ENCODE measurements at regions not wholly inside any gene's neighbourhood (a gene's known extent, or its start where the extent isn't known, plus 50 kb on each side); places are given as distances from the start of the nearest gene placed in this dataset.

DNA sequence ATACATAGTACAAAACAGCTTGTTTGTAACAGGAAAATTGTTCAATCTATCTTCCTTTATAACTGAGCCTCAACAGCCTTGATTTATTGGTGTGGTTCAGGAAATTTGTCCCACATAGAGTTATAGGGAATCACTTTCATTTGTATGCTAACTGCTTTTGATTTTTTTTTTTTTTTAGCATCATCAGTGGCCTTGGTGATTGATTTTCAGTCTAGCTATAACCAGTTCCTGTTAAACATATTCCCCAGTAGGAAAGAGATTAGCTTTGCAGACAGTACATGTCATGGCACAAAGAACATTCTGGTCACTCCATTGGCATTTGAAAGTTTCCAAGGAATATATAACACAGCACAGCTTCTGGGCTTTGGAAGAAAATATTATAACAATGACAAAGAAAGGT lies 337.3 kb upstream of the TMPO start:
- no peaks in the 10 kb centered on the region for H3K27me3 Mint-ChIP-seq
- H3K27ac Mint-ChIP-seq: no peak overlapping the region

GRCh38 chr12:98179151-98179550 lies 336.2 kb upstream of the TMPO start:
- H3K36me3 ChIP-seq (replicated peaks in 1 of 2; ENCODE audit: control extremely low read depth in 1 of 2, control insufficient read depth in 1 of 2, extremely low read depth in 1 of 2, insufficient read depth in 2 of 2, low read length in 1 of 2): no peaks in the 10 kb centered on the region
- Mint-ChIP-seq H3K27me3 (no peaks in the 10 kb centered on the region), H3K4me1 (no peaks in the 10 kb centered on the region), H3K9me3 (ENCODE audit: insufficient read depth) (no peaks in the 10 kb centered on the region), H3K27ac (no peak overlapping the region), H3K4me3 (no peak overlapping the region)
- TF ChIP-seq EZH2 (IDR thresholded peaks at IDR 0.05; ENCODE audit: borderline replicate concordance, insufficient read depth, low read depth, low read length, poor library complexity, severe bottlenecking): no peak
- TF ChIP-seq, protein P1, sequence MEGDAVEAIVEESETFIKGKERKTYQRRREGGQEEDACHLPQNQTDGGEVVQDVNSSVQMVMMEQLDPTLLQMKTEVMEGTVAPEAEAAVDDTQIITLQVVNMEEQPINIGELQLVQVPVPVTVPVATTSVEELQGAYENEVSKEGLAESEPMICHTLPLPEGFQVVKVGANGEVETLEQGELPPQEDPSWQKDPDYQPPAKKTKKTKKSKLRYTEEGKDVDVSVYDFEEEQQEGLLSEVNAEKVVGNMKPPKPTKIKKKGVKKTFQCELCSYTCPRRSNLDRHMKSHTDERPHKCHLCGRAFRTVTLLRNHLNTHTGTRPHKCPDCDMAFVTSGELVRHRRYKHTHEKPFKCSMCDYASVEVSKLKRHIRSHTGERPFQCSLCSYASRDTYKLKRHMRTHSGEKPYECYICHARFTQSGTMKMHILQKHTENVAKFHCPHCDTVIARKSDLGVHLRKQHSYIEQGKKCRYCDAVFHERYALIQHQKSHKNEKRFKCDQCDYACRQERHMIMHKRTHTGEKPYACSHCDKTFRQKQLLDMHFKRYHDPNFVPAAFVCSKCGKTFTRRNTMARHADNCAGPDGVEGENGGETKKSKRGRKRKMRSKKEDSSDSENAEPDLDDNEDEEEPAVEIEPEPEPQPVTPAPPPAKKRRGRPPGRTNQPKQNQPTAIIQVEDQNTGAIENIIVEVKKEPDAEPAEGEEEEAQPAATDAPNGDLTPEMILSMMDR (IDR thresholded peaks at IDR 0.05): no peak
- H4K20me1 ChIP-seq (ENCODE audit: control insufficient read depth, insufficient read depth, low read length, poor library complexity, severe bottlenecking): no peaks in the 10 kb centered on the region
- no peaks in the 10 kb centered on the region for H3K27me3 ChIP-seq (replicated peaks in 1 of 4; ENCODE audit: control extremely low read depth in 1 of 4, control insufficient read depth in 3 of 4, insufficient read depth in 4 of 4, low read length in 3 of 4)
- CTCF ChIA-PET: no interaction called here
- no peak overlapping the region for H3K4me3 ChIP-seq (ENCODE audit: control extremely low read depth in 1 of 5, extremely low read depth in 1 of 5, insufficient read depth in 1 of 5, low read depth in 2 of 5, low read length in 4 of 5)
- POLR2A ChIA-PET: no interaction called here
- no peaks in the 10 kb centered on the region for H3K4me1 ChIP-seq (ENCODE audit: control insufficient read depth in 2 of 2, insufficient read depth in 2 of 2, low read length in 2 of 2)
- H3K79me2 ChIP-seq (ENCODE audit: control insufficient read depth, insufficient read depth, low read length): no peaks in the 10 kb centered on the region
- no peaks in the 10 kb centered on the region for H3K9me3 ChIP-seq (ENCODE audit: control extremely low read depth in 1 of 3, control insufficient read depth in 2 of 3, insufficient read depth in 1 of 3, low read length in 2 of 3)
- ATAC-seq (ENCODE audit: low read depth) (no peak), DNase-seq (no peak)
- H2AFZ ChIP-seq (ENCODE audit: insufficient read depth, low read depth, low read length, poor library complexity, severe bottlenecking): no peak overlapping the region
- H3K4me2 ChIP-seq (replicated peaks; ENCODE audit: low read depth, low read length, poor library complexity, severe bottlenecking): no peak overlapping the region
- intact Hi-C loops (cut with micrococcal nuclease): no loop called here
- no peak overlapping the region for H3K27ac ChIP-seq (ENCODE audit: low read length in 2 of 2)
- H3K9ac ChIP-seq (ENCODE audit: low read length): no peak overlapping the region

More for the DNA sequence above, 337.3 kb upstream of the TMPO start:
- no peak for ATAC-seq (ENCODE audit: low read depth)
- Histone ChIP-seq H3K79me2 (ENCODE audit: control insufficient read depth, insufficient read depth, low read length) (no peaks in the 10 kb centered on the region), H3K9ac (ENCODE audit: low read length) (no peak overlapping the region), H3K36me3 (replicated peaks in 1 of 2; ENCODE audit: control extremely low read depth in 1 of 2, control insufficient read depth in 1 of 2, extremely low read depth in 1 of 2, insufficient read depth in 2 of 2, low read length in 1 of 2) (no peaks in the 10 kb centered on the region), H3K4me3 (ENCODE audit: control extremely low read depth in 1 of 5, extremely low read depth in 1 of 5, insufficient read depth in 1 of 5, low read depth in 2 of 5, low read length in 4 of 5) (no peak overlapping the region), H3K4me2 (replicated peaks; ENCODE audit: low read depth, low read length, poor library complexity, severe bottlenecking) (no peak overlapping the region), H4K20me1 (ENCODE audit: control insufficient read depth, insufficient read depth, low read length, poor library complexity, severe bottlenecking) (no peaks in the 10 kb centered on the region), H3K27me3 (replicated peaks in 1 of 4; ENCODE audit: control extremely low read depth in 1 of 4, control insufficient read depth in 3 of 4, insufficient read depth in 4 of 4, low read length in 3 of 4) (no peaks in the 10 kb centered on the region), H3K4me1 (ENCODE audit: control insufficient read depth in 2 of 2, insufficient read depth in 2 of 2, low read length in 2 of 2) (no peaks in the 10 kb centered on the region), H3K9me3 (ENCODE audit: control extremely low read depth in 1 of 3, control insufficient read depth in 2 of 3, insufficient read depth in 1 of 3, low read length in 2 of 3) (no peaks in the 10 kb centered on the region), H3K27ac (ENCODE audit: low read length in 2 of 2) (no peak overlapping the region), H2AFZ (ENCODE audit: insufficient read depth, low read depth, low read length, poor library complexity, severe bottlenecking) (no peak overlapping the region)
- H3K9me3 Mint-ChIP-seq (ENCODE audit: insufficient read depth): no peaks in the 10 kb centered on the region
- ChIA-PET CTCF (interaction anchor here (0.6 kb wide), 2 partner anchors 811 to 1060 kb away, joined by 3 to 4 read pairs; no protein-coding TSS in a partner anchor), POLR2A (no interaction called here)
- TF ChIP-seq, protein P1 (IDR thresholded peaks at IDR 0.05): no peak
- TF ChIP-seq EZH2 (IDR thresholded peaks at IDR 0.05; ENCODE audit: borderline replicate concordance, insufficient read depth, low read depth, low read length, poor library complexity, severe bottlenecking): no peak
- intact Hi-C loops (cut with micrococcal nuclease): no loop called here
- no peak overlapping the region for H3K4me3 Mint-ChIP-seq
- no peaks in the 10 kb centered on the region for H3K4me1 Mint-ChIP-seq
- DNase-seq: no peak
